ENCODE measurements at regions not wholly inside any gene's neighbourhood (a gene's known extent, or its start where the extent isn't known, plus 50 kb on each side); places are given as distances from the start of the nearest gene placed in this dataset.
"Not testable (repeated sequence)": the region's sequence is repeated elsewhere in the genome, so short reads cannot be mapped to it uniquely, and the experiment has no call there.

DNA sequence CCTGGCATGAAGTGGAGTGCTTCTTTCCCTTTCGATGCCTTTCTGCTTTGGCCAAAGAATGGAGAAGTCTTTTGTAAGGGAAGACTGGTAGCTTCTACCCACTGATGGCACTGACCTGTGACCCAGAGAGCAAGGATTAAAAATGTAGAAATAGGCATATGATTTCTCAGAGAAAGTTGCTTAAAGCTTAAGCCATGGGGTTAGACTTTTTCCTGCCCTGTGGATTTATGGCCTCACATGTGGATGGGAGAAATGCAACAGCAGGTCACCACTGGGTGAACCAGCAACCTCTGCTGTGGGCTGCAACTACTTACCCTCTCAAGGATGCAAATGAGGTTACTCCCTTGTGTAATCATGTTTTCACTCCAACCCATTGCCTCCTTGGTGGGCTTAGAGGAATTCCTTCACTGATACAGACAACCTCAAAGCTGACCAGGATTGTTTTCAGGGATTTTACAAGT lies 86.7 kb upstream of the CDC42EP3 start:
- DNase-seq (ENCODE audit: low spot score) = not testable (repeated sequence)

DNA sequence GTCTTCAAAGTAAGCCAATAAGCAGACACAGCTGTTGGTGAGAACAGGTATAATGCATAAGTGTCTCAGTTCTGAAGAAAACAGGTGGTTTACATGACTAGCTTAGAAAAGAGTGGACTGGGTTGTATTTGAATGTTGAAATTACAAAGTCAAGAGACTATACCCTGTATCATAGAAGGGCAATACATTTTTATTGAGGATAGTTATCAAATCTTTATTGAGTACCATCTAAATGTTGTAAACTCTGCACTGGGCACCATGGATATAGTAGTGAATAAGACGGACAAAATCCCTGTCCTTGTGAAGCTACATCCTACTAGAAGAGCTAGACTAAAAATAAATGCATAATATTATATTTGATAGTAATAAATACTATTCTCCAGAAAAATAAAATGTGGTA lies 88.5 kb upstream of the CDC42EP3 start:
- not testable (repeated sequence) for DNase-seq (ENCODE audit: low spot score)

DNA sequence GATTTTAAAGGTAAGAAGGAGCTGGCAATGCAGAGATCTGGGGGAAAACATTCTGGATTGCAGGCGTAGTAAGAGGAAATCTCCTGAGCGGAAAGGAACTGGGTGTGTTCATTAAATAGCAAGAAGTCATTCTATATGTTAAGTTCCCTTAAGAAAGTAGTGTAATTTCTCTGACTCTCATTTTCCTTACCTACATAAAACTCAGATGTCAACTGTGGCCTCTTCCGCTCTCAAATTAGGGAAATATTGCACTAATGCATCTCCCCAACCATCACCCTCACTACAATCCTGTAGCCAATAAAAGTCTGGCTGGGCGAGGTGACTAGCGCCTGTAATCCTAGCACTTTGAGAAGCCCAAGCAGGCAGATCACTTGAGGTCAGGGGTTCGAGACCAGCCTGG lies 89.0 kb upstream of the CDC42EP3 start:
- no peak for DNase-seq (ENCODE audit: low spot score)

DNA sequence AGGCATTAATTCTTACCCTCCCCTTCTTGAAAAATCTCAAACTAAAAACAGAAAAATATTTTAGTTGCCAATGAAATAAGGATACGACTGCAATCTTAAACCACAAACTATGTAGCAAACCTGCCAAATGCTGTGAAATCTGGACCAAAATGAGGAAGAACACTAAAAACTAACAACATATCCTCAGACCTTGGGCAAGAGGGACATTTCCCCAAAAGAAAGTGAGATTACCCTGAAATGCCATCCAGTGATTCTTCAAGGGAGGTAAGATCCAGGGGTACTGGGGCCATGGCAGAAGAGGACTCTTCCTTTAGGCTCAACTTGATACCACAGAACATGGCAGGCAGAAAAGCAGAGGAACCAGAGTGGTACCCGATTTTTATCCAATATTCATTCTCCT lies 90.8 kb upstream of the CDC42EP3 start:
- not testable (repeated sequence) for DNase-seq (ENCODE audit: low spot score)

DNA sequence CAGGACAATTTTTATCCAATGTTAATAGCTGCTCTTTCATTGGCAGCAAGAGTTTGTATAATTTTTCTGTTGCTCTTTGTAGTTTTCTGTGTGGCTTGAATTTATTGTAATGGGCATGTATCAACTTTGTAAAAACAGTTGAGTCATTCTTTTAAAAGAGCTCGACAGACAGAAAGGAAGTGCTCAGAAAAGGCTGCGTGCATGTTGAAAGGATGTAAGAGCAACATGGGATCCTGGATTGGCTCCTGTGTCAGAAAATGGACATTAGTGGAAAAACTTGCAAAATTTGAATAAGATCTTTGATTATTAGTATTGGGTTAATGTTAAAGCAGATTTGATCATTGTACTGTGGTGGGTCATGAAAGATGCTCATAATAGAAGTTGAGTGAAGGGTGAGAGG lies 93.3 kb upstream of the CDC42EP3 start:
- DNase-seq (ENCODE audit: low spot score) = no peak

DNA sequence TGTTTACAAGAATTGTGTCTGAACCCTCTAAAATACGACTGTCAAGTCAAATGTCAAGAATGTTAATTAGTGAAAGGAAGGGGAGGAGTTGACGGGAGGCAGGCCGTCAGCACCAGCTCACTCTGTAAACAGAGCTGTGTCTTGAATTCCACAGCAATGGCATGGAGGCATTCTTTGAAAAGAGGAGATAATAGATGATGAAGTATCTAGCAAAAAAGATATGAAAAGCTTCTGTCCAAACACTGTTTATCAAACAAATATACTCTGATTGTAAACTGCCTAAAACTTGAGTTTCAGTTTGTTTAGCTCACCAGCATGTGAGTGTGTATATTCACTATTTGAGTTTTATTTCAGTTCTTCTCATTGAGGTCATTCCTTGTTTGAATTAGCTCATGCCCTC lies 94.7 kb upstream of the CDC42EP3 start:
- DNase-seq (ENCODE audit: low spot score) = no peak

DNA sequence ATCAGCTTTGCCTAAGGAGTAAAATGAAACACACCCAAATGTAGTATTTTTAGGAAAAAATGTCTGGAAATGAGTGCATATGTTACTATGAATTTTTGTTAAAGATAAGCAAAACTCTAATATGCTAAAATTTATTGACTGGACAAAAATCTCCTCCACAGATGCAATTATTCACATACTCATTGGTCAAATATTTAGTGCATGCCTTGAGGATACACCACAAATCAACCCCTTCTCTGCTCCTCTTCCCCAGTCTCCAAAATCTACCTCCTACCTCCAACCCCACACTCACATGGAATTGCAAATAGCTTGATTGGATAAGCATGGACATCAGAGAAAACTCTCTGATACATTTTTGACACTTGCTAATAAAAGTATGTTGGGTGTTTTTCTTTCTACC lies 95.6 kb upstream of the CDC42EP3 start:
- DNase-seq (ENCODE audit: low spot score) = no peak

DNA sequence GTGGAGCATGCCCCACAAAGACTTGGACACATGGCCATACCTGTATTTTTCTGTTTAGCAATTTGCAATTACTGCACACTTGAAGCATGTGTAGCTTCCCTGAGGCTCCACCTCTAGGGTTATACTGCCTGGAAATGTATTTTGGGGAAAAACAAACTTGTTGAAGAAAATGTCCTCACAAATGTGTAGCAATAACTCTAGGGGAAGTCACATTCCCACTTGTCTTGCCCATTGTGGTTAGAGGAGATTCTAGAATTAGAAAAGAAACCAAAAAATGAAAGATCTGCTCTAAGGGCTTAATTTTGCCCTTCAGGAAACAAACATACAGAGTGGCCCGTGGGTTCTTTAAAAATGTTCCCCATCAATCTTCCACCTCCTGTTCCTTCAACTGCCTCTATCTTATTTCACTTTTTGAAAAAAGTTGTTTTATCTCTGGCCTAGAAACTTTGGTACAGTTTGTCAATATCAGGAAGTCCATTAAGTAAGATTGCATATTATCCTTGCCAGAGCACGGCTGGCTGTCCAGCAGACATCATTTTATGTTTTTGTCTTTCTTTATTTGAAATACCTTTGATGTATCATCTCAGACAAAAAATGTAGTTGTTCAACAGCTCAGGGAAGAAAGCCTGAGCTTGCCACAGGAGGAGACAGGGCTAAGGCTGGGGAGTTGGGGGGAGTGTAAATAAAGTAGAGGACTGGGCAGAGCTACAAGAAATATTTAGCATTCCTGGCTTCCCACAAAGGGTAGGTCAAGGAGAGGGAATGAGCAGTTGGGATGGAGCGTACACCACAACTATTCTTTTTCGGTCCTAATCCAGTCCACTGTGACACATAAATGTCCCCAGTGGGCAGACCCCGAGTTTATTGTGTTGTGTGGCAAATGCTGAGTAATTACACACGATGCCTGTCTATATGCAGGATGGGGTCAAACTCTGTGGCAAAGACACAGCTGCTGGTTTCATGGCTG lies 96.8 kb upstream of the CDC42EP3 start:
- no peak for DNase-seq (ENCODE audit: low spot score)

DNA sequence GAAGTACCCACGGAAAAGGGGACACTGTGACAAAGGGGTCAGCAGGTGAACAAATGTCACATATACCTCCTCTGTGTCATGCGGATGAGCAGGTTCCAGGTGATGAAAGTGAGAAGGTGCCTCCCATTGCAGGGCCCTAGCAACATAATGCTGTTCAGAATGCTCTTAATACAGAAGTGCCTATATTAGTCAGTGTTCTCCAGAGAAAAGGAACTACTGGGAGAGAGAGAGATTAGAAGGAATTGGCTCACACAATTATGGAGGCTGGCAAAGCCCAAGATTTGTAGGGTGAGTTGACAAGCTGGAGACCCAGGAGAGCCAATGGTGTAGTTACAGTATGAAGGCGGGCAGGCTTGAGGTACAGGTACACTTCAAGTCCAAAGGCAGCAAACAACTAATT lies 98.1 kb upstream of the CDC42EP3 start:
- no peak for DNase-seq (ENCODE audit: low spot score)

DNA sequence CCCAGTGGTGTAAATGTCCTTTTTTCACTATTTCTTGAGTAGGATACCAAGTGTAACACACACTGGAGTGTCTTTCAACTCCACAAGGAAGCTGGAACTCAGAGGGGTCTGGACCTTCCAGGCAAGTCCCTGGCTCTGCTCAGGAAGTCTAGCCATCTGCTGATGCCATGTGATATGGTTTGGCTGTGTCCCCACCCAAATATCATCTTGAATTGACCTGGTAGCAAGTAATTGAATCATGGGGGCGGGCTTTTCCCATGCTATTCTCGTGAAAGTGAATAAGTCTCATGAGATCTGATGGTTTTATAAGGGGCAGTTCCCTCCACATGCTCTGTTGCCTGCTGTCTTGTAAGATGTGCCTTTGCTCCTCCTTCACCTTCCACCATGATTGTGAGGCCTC lies 99.4 kb upstream of the CDC42EP3 start:
- no peak for DNase-seq (ENCODE audit: low spot score)

DNA sequence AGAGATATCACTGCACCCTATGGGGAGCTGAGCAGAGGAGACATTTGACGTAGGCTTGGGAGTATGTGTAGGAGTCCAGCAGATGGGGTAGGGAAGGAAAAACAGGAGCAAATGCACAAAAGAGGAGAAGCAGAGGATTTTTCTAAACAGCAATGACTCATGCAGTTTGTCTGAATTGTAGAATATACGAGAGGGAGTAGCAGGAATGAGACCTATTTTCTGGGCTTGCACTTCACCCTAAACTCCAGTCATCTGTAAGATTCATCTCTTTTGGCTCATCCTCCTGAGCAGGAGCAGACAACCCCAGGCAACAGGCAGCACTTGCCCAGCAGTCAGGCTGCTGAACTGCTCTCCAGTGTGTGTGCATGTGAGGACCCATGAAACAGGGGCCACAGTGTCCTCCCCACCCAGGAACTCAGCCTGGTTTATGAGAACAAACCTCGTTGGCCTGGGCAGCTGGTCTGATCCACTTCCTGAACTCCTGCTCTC lies 100.2 kb upstream of the CDC42EP3 start:
- no peak for DNase-seq (ENCODE audit: low spot score)

DNA sequence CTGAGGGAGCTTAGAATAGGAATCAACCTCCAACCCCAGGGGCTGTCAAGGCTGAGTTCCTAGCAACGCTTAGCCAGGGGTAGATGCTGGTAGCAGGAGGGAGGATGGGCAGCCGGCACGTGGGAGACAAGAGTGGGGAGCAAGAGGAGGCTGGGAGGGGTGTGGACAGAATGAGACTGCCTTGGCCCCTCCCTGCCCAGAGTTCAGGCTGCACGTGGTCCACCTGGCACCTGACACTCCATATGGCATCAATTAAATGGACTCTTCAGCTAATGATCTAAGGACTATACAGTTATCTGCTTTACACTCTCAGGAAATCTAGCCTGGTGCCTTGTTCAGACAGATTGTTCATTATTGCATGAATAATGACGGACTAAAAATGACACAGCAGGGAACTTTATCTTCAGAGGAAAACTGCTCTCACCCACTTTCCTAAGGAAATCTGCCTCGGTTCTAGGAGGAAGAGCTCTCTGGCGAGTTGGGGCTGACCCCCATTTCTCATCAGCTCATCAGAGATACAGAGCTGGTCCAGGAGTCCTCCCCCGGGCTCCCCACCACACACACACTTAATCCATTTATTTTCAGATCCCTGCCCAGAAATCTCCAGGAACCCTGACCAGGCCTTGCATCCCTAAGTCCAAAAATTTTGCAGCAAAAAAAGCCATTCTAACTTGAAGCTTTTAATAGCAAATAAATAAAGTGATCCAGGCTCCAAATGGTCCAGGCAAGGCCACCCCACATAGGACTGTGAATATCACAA lies 102.1 kb upstream of the CDC42EP3 start:
- DNase-seq (ENCODE audit: low spot score) = no peak

DNA sequence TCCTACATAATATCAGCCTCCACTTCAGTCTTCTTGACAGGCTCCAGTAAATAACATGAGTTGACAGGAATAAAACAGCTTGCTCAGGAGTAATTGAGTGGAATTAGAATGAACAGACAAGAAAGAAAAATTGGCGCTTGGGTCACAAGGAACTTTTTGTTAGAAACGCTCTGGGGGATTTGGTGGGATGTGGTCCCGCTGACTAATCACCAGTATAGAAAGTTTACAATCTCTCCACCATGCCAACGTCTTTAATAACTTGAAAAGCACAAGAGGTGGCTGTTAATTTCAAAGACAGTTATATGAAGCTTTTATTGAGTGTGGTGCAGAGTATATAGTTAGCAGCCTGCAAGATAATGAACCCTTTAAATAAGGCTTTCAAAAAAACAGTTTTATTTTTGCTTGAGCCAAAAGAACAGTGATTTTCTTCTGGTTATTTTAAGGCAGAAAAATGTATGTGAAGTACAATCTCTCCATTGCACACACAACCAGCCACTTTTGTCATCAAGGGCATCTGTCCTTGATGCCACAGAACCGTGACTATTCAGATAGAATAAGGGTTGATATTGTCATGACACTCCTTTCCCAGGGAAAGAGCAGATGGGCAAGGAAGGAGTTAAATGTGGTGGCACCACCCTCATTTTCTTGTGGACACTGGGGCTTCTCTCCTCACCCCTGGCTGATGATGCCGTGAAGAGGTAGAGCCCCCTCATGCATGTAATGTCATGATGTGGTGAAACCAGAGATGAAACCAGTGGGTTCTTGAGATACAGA lies 102.9 kb upstream of the CDC42EP3 start:
- DNase-seq (ENCODE audit: low spot score) = not testable (repeated sequence)

DNA sequence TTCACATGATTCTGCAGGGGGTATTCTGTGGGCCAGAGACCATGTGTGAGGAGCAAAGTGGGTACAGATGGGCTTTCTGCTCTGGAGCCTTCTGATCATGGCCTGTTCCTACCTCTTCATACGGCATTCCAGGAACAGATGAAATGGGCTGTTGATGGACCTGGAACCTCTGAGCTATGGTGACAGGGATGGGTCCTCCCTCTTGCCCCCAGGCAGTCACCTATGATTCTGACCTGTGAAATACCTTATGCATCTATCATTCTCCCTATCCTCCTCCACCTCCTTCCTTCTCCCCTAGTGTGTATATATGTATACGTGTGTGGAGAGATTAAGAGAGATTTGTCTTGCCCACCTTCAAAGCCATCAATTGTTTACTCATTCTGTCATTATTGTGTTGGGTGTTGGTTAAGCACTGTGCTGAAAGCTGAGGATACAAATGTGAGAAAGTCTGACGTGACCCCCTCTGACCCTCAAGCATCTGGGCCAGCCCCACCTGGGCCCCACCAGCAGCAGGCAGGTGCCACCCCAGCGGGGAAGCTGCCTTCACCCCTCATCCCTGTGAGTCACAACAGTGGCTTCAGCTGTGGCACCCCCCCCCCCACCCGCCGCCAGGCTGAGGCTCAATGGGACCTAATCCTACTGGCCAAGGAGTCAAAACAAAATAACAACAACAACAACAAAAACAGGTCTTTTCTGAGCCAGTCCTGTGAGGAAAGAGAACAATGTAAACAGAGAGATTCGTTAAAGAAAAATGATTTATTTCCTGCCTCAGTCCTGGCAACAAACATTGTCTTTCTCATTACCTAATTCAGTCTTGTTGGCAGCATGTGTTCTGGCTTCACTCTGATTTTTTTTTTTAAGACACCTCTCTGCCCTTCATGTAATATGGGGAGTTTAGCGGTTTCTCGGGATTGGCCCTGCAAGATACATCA lies 103.8 kb upstream of the CDC42EP3 start:
- DNase-seq (ENCODE audit: low spot score) = no peak

DNA sequence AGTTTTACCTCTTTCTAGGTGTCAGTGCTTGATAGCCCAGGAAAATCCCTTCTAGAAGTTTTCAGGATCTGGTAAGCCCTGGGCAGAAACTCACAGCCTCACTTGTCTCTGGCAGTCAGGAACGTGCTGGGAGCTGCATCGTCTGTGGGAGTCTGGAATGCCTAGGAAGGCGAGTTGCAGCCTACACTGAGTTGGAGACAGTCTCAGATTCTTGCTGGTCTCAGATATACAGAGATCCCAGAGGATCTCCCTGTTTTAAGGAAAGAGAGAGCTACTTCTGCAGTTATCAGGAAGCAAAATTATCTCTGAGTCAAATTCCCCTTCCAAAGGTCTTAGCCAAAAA lies 104.4 kb upstream of the CDC42EP3 start:
- DNase-seq (ENCODE audit: low spot score) = no peak

DNA sequence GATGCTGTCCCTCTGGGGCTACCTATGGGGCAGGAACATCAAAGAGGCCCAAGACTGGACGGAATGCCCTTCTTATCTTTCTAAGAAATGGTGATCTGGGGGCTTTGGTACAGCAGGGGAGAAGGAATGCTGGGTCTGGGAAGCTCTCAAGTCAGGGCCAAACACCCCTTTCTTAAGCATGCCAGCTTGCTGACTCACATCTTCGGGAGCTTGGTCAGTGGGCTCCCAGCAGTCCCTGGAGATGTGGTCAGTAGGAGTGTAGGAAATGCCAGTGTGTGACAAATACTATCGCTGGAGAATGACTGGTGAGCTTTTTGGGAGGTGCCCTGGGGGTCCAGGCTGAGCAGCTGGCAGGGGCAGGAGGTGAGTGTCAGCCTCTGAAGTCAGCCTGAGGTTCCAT lies 105.0 kb upstream of the CDC42EP3 start:
- DNase-seq (ENCODE audit: low spot score) = no peak

DNA sequence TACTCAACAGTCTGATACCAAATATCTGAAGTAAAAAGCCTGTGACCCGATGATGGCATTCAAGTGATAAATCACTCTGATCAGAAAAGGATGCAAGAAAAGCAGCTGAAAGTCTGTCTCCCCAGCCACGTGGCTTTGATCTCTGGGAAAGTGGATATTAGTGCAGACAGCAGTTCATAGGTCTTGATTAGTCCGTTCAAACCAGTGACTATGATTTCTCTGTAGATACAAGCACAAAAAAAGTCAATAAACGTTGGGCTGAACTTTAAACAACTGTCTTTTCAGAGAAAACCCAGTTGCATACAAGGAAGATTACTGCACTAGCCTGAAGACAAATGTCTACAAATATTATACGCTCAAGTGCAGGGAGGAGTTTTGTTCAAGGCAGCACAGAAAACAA lies 107.7 kb upstream of the CDC42EP3 start:
- DNase-seq (ENCODE audit: low spot score) = no peak

DNA sequence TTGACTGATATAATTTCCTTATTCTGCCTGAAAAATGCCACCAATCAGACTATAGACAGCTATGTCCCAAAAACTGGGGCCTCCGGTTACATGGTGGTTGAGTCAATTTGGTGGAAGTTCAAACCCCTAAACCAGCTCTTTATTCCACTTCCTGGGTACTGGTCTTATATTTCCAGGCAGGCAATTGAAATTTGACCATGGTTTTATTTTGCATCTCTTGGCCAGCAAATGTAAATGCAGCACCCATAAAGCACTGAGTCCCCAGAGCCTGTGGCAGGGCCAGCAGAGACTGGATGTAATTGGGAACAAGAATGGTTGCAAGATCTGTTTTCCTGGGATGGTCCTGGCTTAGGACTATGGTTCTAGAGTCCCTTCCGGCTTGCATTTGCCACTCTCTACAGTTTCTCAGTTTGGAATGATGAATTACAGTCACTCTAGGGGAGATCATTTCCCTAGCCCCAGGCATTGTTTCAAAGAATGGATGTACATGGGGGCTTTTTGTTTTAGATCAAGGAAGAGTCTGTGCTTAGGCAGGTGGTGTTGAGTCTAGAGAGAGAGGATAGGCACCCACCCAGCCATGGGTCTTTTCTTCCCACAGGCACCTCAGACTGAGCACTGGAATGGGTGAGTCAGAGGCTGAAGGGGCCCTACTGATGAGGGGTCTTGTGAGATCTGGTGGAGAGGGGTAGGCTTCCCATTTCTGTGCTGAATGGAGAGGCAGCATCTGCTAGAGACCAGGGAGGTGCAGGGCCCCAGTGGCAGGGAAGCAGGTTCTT lies 108.4 kb upstream of the CDC42EP3 start:
- no peak for DNase-seq (ENCODE audit: low spot score)

DNA sequence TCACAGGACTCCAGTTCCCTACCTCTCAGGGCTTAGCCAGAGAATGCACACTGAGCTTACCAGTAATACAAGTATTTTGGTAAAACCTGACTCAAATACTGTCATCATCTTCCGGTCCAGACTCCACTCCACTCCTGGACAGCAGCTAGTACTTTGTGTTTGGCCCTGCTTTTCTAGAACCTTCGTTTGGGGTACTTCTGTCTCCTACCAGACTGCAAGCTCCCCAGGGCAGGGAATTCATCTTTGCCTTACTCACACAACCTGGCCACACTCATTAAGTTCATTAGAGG lies 108.9 kb upstream of the CDC42EP3 start:
- no peak for DNase-seq (ENCODE audit: low spot score)

DNA sequence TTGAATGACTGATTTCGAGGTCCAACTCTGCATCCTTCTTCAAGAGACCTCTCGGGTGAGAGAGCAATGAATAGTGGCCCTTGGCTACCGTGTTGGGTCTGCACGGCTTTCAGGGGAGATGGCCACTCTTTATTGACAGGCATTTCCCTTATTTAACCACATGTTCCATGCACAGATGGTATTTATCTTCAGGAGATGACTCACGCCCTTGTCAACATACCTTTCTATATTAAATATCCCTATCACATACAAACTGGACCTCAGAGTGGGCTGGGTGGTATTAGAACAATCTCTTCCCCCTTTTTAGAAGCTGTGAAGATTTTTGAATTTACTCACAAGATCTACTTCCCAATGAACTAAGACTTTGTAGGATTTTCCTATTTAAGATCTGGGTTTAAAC lies 109.6 kb upstream of the CDC42EP3 start:
- no peak for DNase-seq (ENCODE audit: low spot score)
